GM18858 (cell line): ENCODE measurements at regions not wholly inside any gene's neighbourhood (a gene's known extent, or its start where the extent isn't known, plus 50 kb on each side); places are given as distances from the start of the nearest gene placed in this dataset.
"Not testable (repeated sequence)": the region's sequence is repeated elsewhere in the genome, so short reads cannot be mapped to it uniquely, and the experiment has no call there.

Experiments
- ATAC-seq: cut with Tn5 transposase; IDR thresholded peaks from one replicate; pipeline ENCODE4 v1.9.1; 2021; ENCODE audit not compliant: unreplicated experiment

GRCh38 chr14:98925354-98926040 is 346.5 kb downstream of the BCL11B start:
- no peak for ATAC-seq

- no peak for ATAC-seq
These were observed 345.9 kb downstream of the BCL11B start for GRCh38 chr14:98926146-98926545.

- no peak for ATAC-seq
These were observed 345.2 kb downstream of the BCL11B start for GRCh38 chr14:98926801-98927200.

- no peak for ATAC-seq
These were observed 344.0 kb downstream of the BCL11B start for GRCh38 chr14:98927986-98928385.

GRCh38 chr14:98928418-98928817 is 343.6 kb downstream of the BCL11B start:
- ATAC-seq = no peak

GRCh38 chr14:98931126-98931525 is 340.9 kb downstream of the BCL11B start:
- no peak for ATAC-seq

- ATAC-seq = no peak
These were observed 340.1 kb downstream of the BCL11B start for GRCh38 chr14:98931911-98932310.

GRCh38 chr14:98932431-98933325 is 339.3 kb downstream of the BCL11B start:
- no peak for ATAC-seq

- not testable (repeated sequence) for ATAC-seq
These were observed 337.4 kb downstream of the BCL11B start for GRCh38 chr14:98934569-98934968.

- ATAC-seq = no peak
These were observed 336.1 kb downstream of the BCL11B start for GRCh38 chr14:98935921-98936320.

GRCh38 chr14:98937021-98937420 is 335.0 kb downstream of the BCL11B start:
- ATAC-seq = no peak

- ATAC-seq = no peak
These were observed 334.1 kb downstream of the BCL11B start for GRCh38 chr14:98937712-98938505.

GRCh38 chr14:98940693-98941437 is 331.1 kb downstream of the BCL11B start:
- no peak for ATAC-seq

- ATAC-seq = no peak
These were observed 330.5 kb downstream of the BCL11B start for GRCh38 chr14:98941481-98941880.

- no peak for ATAC-seq
These were observed 328.1 kb downstream of the BCL11B start for GRCh38 chr14:98943907-98944306.

- no peak for ATAC-seq
These were observed 327.0 kb downstream of the BCL11B start for GRCh38 chr14:98944989-98945388.

- no peak for ATAC-seq
These were observed 326.1 kb downstream of the BCL11B start for GRCh38 chr14:98945611-98946570.

GRCh38 chr14:98946940-98947339 is 325.1 kb downstream of the BCL11B start:
- no peak for ATAC-seq

- ATAC-seq = no peak
These were observed 323.9 kb downstream of the BCL11B start for GRCh38 chr14:98947911-98948595.
